MCF 10A (cell line): ENCODE measurements at regions not wholly inside any gene's neighbourhood (a gene's known extent, or its start where the extent isn't known, plus 50 kb on each side); places are given as distances from the start of the nearest gene placed in this dataset.

ENCODE experiments used
- BruUV-seq: library from RNA; stranded (reverse); fragments of 400-500 nt; replicated peaks from 2 replicates; lab custom pipeline; 2021; lab: Mats Ljungman, UMichigan
- CTCF ChIA-PET: fragments of 300-600 bp; sonication (Branson Sonifier 250); formaldehyde crosslinking; extraction: SDS; loops from one replicate; lab custom pipeline; 2021; ENCODE audit warnings: antibody characterized with exemption, inconsistent platforms; lab: Yijun Ruan, JAX
- POLR2A ChIA-PET: fragments of 300-600, 350-650 bp; sonication (Branson Sonifier 250); formaldehyde crosslinking; extraction: SDS; loops from one replicate; lab custom pipeline; 2020; ENCODE audit warnings: antibody characterized with exemption, inconsistent platforms; lab: Yijun Ruan, JAX
- DNase-seq: peaks from one replicate; pipeline ENCODE4 v3.0.0-alpha.2; 2018; ENCODE audit not compliant: unreplicated experiment
- H3K27ac Mint-ChIP-seq: one replicate; pipeline ENCODE4 v1.8.0; 2022; ENCODE audit warnings: mild to moderate bottlenecking, low read depth, mixed read lengths; ENCODE audit not compliant: unreplicated experiment
- H3K27me3 Mint-ChIP-seq: one replicate; pipeline ENCODE4 v1.8.0; 2022; ENCODE audit warnings: mixed read lengths; ENCODE audit not compliant: insufficient read depth, unreplicated experiment
- H3K36me3 Mint-ChIP-seq: one replicate; pipeline ENCODE4 v1.8.0; 2022; ENCODE audit warnings: mild to moderate bottlenecking, moderate library complexity, mixed read lengths; ENCODE audit not compliant: insufficient read depth, unreplicated experiment
- H3K4me1 Mint-ChIP-seq: one replicate; pipeline ENCODE4 v1.8.0; 2022; ENCODE audit warnings: mixed read lengths; ENCODE audit not compliant: insufficient read depth, unreplicated experiment
- H3K4me3 Mint-ChIP-seq: one replicate; pipeline ENCODE4 v1.8.0; 2022; ENCODE audit warnings: mild to moderate bottlenecking, moderate library complexity, mixed read lengths; ENCODE audit not compliant: unreplicated experiment
- H3K9me3 Mint-ChIP-seq: one replicate; pipeline ENCODE4 v1.8.0; 2022; ENCODE audit warnings: mixed read lengths; ENCODE audit not compliant: unreplicated experiment
- CTCF ChIP-seq: fragments of 200-600 bp; IDR thresholded peaks from one replicate; pipeline ENCODE4 v1.8.0; 2022; ENCODE audit warnings: antibody characterized with exemption, mild to moderate bottlenecking; ENCODE audit not compliant: unreplicated experiment
- intact Hi-C: fragments of 100-400 bp; cut with micrococcal nuclease; formaldehyde crosslinking; loops from 2 replicates; pipeline ENCODE4 v1.14.1; 2022

- Mint-ChIP-seq H3K36me3 (no peaks in the 10 kb centered on the region), H3K27me3 (peaks cover 11% of the 10 kb centered on the region), H3K4me3 (no peak overlapping the region), H3K9me3 (no peaks in the 10 kb centered on the region), H3K27ac (no peak overlapping the region), H3K4me1 (no peaks in the 10 kb centered on the region)
- no TSS peak for BruUV-seq
- CTCF ChIA-PET = interaction anchor here (1.2 kb wide), 1 partner anchor 253 kb away, joined by 3 read pairs; no protein-coding TSS in a partner anchor
- intact Hi-C loops = no loop called here
- no peak for TF ChIP-seq CTCF
- POLR2A ChIA-PET = no interaction called here
- DNase-seq = no peak
Measured at GRCh38 chr3:135755330-135756105, 210.0 kb upstream of the PPP2R3A start.

DNA sequence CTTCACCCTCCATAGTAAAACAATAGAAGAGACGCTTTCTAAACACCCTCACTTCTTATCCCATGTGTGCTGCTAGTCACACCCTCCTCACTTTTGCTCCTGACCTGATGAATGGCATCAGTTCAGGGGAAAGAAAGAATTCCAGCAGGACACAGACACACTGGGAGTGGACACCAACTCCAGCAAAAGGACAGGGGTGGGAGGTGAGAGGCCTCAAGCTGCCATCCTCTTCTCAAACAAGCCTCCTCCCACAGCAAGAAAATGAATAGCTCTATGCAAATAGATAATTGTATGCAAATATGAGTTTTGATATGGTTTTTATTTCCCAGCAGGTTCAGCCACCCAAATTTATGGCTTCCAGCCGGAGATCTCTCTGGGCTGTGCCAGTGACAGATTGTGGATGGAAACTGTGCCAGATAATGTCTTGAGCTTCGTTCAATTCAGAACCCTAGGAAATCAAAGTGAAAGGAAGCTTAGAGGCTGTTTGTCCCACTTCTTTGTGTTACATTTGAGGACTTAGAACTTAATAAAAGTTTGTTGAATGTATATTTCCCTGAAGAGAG, 209.3 kb upstream of the PPP2R3A start:
- CTCF ChIA-PET = interaction anchor here (1.2 kb wide), 1 partner anchor 253 kb away, joined by 3 read pairs; no protein-coding TSS in a partner anchor
- Mint-ChIP-seq H3K27ac (no peak overlapping the region), H3K27me3 (peaks cover 11% of the 10 kb centered on the region), H3K4me3 (no peak overlapping the region), H3K4me1 (no peaks in the 10 kb centered on the region), H3K9me3 (no peaks in the 10 kb centered on the region), H3K36me3 (no peaks in the 10 kb centered on the region)
- no peak for TF ChIP-seq CTCF
- intact Hi-C loops = no loop called here
- DNase-seq = no peak
- POLR2A ChIA-PET = no interaction called here
- no TSS peak for BruUV-seq

DNA sequence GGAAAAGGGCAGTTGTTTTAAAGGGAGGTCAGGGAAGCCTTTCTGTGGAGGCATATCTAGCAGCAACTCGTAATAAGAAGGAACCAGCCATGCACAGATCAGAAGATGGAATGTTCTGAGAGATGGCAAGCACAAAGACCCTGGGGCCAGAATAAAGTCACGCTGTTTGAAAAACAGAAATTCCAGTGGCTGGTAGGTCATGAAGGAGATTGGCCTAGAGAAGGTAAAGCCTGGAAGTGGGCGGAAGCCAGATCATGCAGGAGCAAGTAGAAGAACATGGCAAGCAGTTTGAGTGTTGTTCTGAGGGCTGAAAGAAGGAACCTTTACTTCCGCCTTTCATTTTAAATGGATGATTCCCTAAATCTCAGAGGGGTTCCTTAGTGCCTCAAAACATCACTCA, 208.1 kb upstream of the PPP2R3A start:
- TF ChIP-seq CTCF = no peak

DNA sequence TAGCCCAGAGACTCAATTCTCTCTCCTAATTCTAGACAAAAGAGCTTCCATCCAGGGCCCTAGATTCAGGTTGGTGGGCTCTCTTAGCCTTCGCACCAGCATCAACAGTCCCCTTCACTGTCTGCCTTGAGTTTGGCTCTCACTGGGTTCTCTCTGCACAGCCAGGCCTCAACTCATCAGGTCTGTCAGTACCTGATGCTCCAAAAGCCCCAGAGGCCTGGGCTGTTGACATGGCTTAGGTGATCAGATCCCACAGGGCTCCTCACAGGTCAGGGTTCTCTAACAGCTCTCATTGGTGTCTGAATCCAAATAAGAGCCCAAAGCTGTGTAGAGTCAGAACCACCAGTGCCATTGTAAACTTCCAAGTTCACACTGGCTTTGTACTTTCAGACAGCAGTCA, 206.6 kb upstream of the PPP2R3A start:
- Mint-ChIP-seq H3K36me3 (no peaks in the 10 kb centered on the region), H3K27me3 (peaks cover 11% of the 10 kb centered on the region), H3K4me1 (no peaks in the 10 kb centered on the region), H3K4me3 (no peak overlapping the region), H3K9me3 (no peaks in the 10 kb centered on the region), H3K27ac (no peak overlapping the region)
- ChIA-PET POLR2A (no interaction called here), CTCF (no interaction called here)
- intact Hi-C loops = no loop called here
- TF ChIP-seq CTCF = no peak
- DNase-seq = no peak
- BruUV-seq = no TSS peak

More for the DNA sequence above, 208.1 kb upstream of the PPP2R3A start:
- DNase-seq = no peak
- Mint-ChIP-seq H3K9me3 (no peaks in the 10 kb centered on the region), H3K27me3 (peaks cover 11% of the 10 kb centered on the region), H3K36me3 (no peaks in the 10 kb centered on the region), H3K4me3 (no peak overlapping the region), H3K4me1 (no peaks in the 10 kb centered on the region), H3K27ac (no peak overlapping the region)
- ChIA-PET CTCF (no interaction called here), POLR2A (no interaction called here)
- BruUV-seq = no TSS peak
- intact Hi-C loops = no loop called here
